Glutamatergic neuron (in vitro differentiated cells): ENCODE measurements at regions not wholly inside any gene's neighbourhood (a gene's known extent, or its start where the extent isn't known, plus 50 kb on each side); places are given as distances from the start of the nearest gene placed in this dataset.

Experiments
- DNase-seq: peaks from one replicate; pipeline ENCODE4 v3.0.0; 2022
- H3K27ac Mint-ChIP-seq: one replicate; pipeline ENCODE4 v1.8.0; 2020; ENCODE audit warnings: mild to moderate bottlenecking, mixed read lengths, inconsistent platforms; ENCODE audit not compliant: unreplicated experiment
- H3K27me3 Mint-ChIP-seq: one replicate; pipeline ENCODE4 v1.8.0; 2020; ENCODE audit warnings: mild to moderate bottlenecking, moderate library complexity, mixed read lengths, inconsistent platforms; ENCODE audit not compliant: unreplicated experiment
- H3K36me3 Mint-ChIP-seq: one replicate; pipeline ENCODE4 v1.8.0; 2020; ENCODE audit warnings: mild to moderate bottlenecking, mixed read lengths, inconsistent platforms; ENCODE audit not compliant: unreplicated experiment
- H3K4me1 Mint-ChIP-seq: one replicate; pipeline ENCODE4 v1.8.0; 2020; ENCODE audit warnings: mild to moderate bottlenecking, low read depth, mixed read lengths, inconsistent platforms; ENCODE audit not compliant: unreplicated experiment
- H3K4me3 Mint-ChIP-seq: one replicate; pipeline ENCODE4 v1.8.0; 2020; ENCODE audit warnings: mild to moderate bottlenecking, mixed read lengths, inconsistent platforms; ENCODE audit not compliant: unreplicated experiment
- H3K9me3 Mint-ChIP-seq: one replicate; pipeline ENCODE4 v1.8.0; 2020; ENCODE audit warnings: mild to moderate bottlenecking, moderate library complexity, mixed read lengths, inconsistent platforms; ENCODE audit not compliant: unreplicated experiment
- CTCF ChIP-seq: fragments of 200-600 bp; sonication (generic); IDR thresholded peaks from one replicate; pipeline ENCODE4 v1.5.0; 2021; ENCODE audit not compliant: partially characterized antibody, unreplicated experiment

- no peak for TF ChIP-seq CTCF
- Mint-ChIP-seq H3K27ac (no peak overlapping the region), H3K9me3 (no peaks in the 10 kb centered on the region), H3K36me3 (no peaks in the 10 kb centered on the region), H3K4me3 (no peak overlapping the region), H3K27me3 (peaks cover 1% of the 10 kb centered on the region), H3K4me1 (no peaks in the 10 kb centered on the region)
- DNase-seq = no peak
These were observed 742.6 kb upstream of the GRIA3 start for GRCh38 chrX:122441451-122441850.

GRCh38 chrX:122445466-122445865 lies 738.6 kb upstream of the GRIA3 start:
- DNase-seq = no peak
- no peaks in the 10 kb centered on the region for H3K4me1 Mint-ChIP-seq
- H3K9me3 Mint-ChIP-seq = no peaks in the 10 kb centered on the region
- no peaks in the 10 kb centered on the region for H3K27me3 Mint-ChIP-seq
- TF ChIP-seq CTCF = no peak
- no peak overlapping the region for H3K4me3 Mint-ChIP-seq
- no peaks in the 10 kb centered on the region for H3K36me3 Mint-ChIP-seq
- no peak overlapping the region for H3K27ac Mint-ChIP-seq

GRCh38 chrX:122464341-122464740 lies 719.7 kb upstream of the GRIA3 start:
- Mint-ChIP-seq H3K36me3 (no peaks in the 10 kb centered on the region), H3K9me3 (no peaks in the 10 kb centered on the region), H3K4me3 (no peak overlapping the region), H3K4me1 (no peaks in the 10 kb centered on the region), H3K27me3 (no peaks in the 10 kb centered on the region), H3K27ac (no peak overlapping the region)
- TF ChIP-seq CTCF = no peak
- no peak for DNase-seq

GRCh38 chrX:122475306-122475705 lies 708.8 kb upstream of the GRIA3 start:
- H3K9me3 Mint-ChIP-seq = peaks cover 1% of the 10 kb centered on the region
- no peak for DNase-seq
- no peaks in the 10 kb centered on the region for H3K36me3 Mint-ChIP-seq

GRCh38 chrX:122500556-122500955 lies 683.5 kb upstream of the GRIA3 start:
- DNase-seq = no peak
- H3K4me3 Mint-ChIP-seq = no peak overlapping the region
- no peak for TF ChIP-seq CTCF
- H3K27me3 Mint-ChIP-seq = no peaks in the 10 kb centered on the region
- no peaks in the 10 kb centered on the region for H3K9me3 Mint-ChIP-seq
- no peak overlapping the region for H3K27ac Mint-ChIP-seq
- H3K4me1 Mint-ChIP-seq = no peaks in the 10 kb centered on the region
- H3K36me3 Mint-ChIP-seq = no peaks in the 10 kb centered on the region

More at GRCh38 chrX:122475306-122475705, 708.8 kb upstream of the GRIA3 start:
- H3K4me3 Mint-ChIP-seq = no peak overlapping the region
- H3K27me3 Mint-ChIP-seq = peaks cover 2% of the 10 kb centered on the region
- TF ChIP-seq CTCF = no peak
- peaks cover 3% of the 10 kb centered on the region for H3K4me1 Mint-ChIP-seq
- no peak overlapping the region for H3K27ac Mint-ChIP-seq
